ENCODE measurements at regions not wholly inside any gene's neighbourhood (a gene's known extent, or its start where the extent isn't known, plus 50 kb on each side); places are given as distances from the start of the nearest gene placed in this dataset.

DNA sequence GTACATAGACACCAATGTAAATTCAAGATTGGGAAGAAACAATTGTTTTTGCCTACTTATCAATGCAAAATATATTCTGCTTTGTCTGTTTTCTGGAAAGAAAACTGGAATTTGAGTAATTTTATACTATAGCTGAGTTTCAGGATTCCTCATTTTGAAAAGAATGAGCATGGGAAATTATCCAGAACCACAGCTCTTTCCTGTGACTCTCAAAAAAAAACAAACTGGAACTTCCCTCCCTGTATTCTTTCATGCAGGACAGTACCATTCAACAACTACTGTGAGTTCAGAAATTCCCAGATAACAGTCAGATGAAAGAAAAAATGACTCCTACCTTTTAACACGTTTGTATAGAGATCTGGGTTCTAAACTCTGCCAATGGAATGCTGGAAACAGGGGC, 372.4 kb downstream of the TGFB2 start:
- no peak for TF ChIP-seq POLR2AphosphoS5 (IDR thresholded peaks at IDR 0.05; ENCODE audit: control insufficient read depth, insufficient read depth, low read depth, low read length)
- no peak for TF ChIP-seq SREBF1 (IDR thresholded peaks at IDR 0.05; ENCODE audit: borderline replicate concordance, low read depth, low read length)
- no peak for TF ChIP-seq FOXJ3 (CRISPR knock-in tag; IDR thresholded peaks at IDR 0.05)
- TF ChIP-seq NR2F6 (CRISPR knock-in tag; IDR thresholded peaks at IDR 0.05): no peak
- no peak for TF ChIP-seq GTF2F1 (IDR thresholded peaks at IDR 0.05; ENCODE audit: low read depth, low read length)
- TF ChIP-seq, protein P1, sequence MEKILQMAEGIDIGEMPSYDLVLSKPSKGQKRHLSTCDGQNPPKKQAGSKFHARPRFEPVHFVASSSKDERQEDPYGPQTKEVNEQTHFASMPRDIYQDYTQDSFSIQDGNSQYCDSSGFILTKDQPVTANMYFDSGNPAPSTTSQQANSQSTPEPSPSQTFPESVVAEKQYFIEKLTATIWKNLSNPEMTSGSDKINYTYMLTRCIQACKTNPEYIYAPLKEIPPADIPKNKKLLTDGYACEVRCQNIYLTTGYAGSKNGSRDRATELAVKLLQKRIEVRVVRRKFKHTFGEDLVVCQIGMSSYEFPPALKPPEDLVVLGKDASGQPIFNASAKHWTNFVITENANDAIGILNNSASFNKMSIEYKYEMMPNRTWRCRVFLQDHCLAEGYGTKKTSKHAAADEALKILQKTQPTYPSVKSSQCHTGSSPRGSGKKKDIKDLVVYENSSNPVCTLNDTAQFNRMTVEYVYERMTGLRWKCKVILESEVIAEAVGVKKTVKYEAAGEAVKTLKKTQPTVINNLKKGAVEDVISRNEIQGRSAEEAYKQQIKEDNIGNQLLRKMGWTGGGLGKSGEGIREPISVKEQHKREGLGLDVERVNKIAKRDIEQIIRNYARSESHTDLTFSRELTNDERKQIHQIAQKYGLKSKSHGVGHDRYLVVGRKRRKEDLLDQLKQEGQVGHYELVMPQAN (IDR thresholded peaks at IDR 0.05; ENCODE audit: borderline replicate concordance): no peak
